ENCODE measurements at regions not wholly inside any gene's neighbourhood (a gene's known extent, or its start where the extent isn't known, plus 50 kb on each side); places are given as distances from the start of the nearest gene placed in this dataset.

- no peak for TF ChIP-seq CTCF (IDR thresholded peaks at IDR 0.05; ENCODE audit: borderline replicate concordance, extremely low read depth, low read length, poor library complexity, severe bottlenecking)
- no peak for TF ChIP-seq EZH2 (IDR thresholded peaks at IDR 0.05; ENCODE audit: borderline replicate concordance, low read depth, low read length, severe bottlenecking)
These were observed 166.4 kb downstream of the DMRT2 start for GRCh38 chr9:1216532-1216931.

Data from DND-41 (cell line).